ENCODE measurements at regions not wholly inside any gene's neighbourhood (a gene's known extent, or its start where the extent isn't known, plus 50 kb on each side); places are given as distances from the start of the nearest gene placed in this dataset.

DNA sequence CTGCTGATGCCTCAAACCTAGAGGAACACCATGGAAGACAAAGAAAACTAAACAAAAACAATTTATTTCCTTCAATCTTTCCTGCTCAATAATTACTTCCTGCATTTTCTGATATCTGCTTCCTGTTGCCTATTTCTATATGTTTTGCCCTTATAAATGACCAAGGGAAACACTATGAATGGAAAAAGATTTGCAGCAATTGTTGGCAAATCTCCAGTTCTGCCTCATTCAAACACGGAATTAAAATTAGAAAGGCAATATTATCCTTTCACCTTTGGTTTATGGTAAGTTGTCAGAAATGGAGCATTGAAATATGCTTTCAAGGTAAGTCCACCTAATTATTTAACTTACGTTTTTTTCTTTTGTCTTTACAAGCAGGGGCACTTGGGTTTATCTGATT is 552.2 kb upstream of the ANKRD30A start:
- no peaks in the 10 kb centered on the region for H3K27me3 Mint-ChIP-seq (ENCODE audit: unreplicated experiment)
- H3K4me1 Mint-ChIP-seq (ENCODE audit: unreplicated experiment): peaks cover 16% of the 10 kb centered on the region
- H3K36me3 Mint-ChIP-seq (ENCODE audit: low read depth, unreplicated experiment): no peaks in the 10 kb centered on the region
- TF ChIP-seq, protein P1, sequence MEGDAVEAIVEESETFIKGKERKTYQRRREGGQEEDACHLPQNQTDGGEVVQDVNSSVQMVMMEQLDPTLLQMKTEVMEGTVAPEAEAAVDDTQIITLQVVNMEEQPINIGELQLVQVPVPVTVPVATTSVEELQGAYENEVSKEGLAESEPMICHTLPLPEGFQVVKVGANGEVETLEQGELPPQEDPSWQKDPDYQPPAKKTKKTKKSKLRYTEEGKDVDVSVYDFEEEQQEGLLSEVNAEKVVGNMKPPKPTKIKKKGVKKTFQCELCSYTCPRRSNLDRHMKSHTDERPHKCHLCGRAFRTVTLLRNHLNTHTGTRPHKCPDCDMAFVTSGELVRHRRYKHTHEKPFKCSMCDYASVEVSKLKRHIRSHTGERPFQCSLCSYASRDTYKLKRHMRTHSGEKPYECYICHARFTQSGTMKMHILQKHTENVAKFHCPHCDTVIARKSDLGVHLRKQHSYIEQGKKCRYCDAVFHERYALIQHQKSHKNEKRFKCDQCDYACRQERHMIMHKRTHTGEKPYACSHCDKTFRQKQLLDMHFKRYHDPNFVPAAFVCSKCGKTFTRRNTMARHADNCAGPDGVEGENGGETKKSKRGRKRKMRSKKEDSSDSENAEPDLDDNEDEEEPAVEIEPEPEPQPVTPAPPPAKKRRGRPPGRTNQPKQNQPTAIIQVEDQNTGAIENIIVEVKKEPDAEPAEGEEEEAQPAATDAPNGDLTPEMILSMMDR (IDR thresholded peaks at IDR 0.05; ENCODE audit: unreplicated experiment): no peak
- H3K4me3 Mint-ChIP-seq (ENCODE audit: unreplicated experiment): no peak overlapping the region
- H3K9me3 Mint-ChIP-seq (ENCODE audit: unreplicated experiment): no peaks in the 10 kb centered on the region
- peak overlapping the region; percentile 87 for H3K27ac Mint-ChIP-seq (ENCODE audit: unreplicated experiment)
- DNase-seq (ENCODE audit: low spot score): no peak

DNA sequence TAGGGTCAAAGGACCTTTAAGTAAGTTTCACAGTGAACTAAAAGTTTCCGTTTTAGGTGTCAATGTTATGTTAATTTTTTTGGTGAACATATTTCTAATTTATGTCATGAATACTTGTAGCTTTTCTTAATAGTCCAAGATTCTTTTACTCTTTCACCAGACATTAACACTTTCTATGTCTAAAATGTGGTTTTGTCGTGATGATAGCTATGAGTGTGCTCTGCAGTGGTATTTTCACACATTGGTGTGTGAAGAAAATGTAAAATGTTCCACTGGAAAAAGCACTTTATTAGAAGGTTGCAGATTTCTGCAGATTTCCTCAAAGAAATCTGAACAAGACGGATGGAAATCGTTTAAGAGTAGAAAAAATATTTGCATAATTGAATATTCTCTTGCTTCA is 561.0 kb upstream of the ANKRD30A start:
- no peak for DNase-seq (ENCODE audit: low spot score)
- H3K9me3 Mint-ChIP-seq (ENCODE audit: unreplicated experiment): no peaks in the 10 kb centered on the region
- TF ChIP-seq, protein P1 (IDR thresholded peaks at IDR 0.05; ENCODE audit: unreplicated experiment): no peak
- H3K27ac Mint-ChIP-seq (ENCODE audit: unreplicated experiment): no peak overlapping the region
- H3K27me3 Mint-ChIP-seq (ENCODE audit: unreplicated experiment): peaks cover 3% of the 10 kb centered on the region
- H3K36me3 Mint-ChIP-seq (ENCODE audit: low read depth, unreplicated experiment): no peaks in the 10 kb centered on the region
- no peak overlapping the region for H3K4me3 Mint-ChIP-seq (ENCODE audit: unreplicated experiment)
- H3K4me1 Mint-ChIP-seq (ENCODE audit: unreplicated experiment): peaks cover 4% of the 10 kb centered on the region

- Mint-ChIP-seq H3K27ac (ENCODE audit: unreplicated experiment) (no peak overlapping the region), H3K4me1 (ENCODE audit: unreplicated experiment) (peaks cover 4% of the 10 kb centered on the region), H3K4me3 (ENCODE audit: unreplicated experiment) (no peak overlapping the region), H3K9me3 (ENCODE audit: unreplicated experiment) (no peaks in the 10 kb centered on the region), H3K27me3 (ENCODE audit: unreplicated experiment) (peaks cover 3% of the 10 kb centered on the region), H3K36me3 (ENCODE audit: low read depth, unreplicated experiment) (no peaks in the 10 kb centered on the region)
- DNase-seq (ENCODE audit: low spot score): no peak
- TF ChIP-seq, protein P1 (IDR thresholded peaks at IDR 0.05; ENCODE audit: unreplicated experiment): no peak
These were observed 565.7 kb upstream of the ANKRD30A start for GRCh38 chr10:36559412-36560400.

DNA sequence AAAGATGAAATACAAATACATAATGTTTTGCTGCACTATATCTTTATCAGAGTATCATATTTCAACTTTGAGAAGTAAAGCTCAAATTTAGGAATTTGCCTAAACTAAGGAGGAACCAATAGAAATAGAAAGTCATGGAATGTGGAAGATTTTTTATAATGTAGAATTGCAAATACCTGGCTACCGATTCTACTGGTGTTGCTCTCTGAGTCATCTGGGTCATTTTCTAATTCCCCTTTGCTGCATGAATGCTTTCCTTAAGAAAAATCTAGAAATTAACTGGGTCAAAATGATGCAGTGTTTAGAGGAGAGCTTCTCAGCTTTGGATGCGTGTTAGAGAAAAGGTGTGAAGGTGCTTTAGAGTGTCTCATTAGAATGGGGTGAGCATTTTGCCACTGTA is 568.9 kb upstream of the ANKRD30A start:
- Mint-ChIP-seq H3K4me3 (ENCODE audit: unreplicated experiment) (no peak overlapping the region), H3K9me3 (ENCODE audit: unreplicated experiment) (no peaks in the 10 kb centered on the region), H3K4me1 (ENCODE audit: unreplicated experiment) (no peaks in the 10 kb centered on the region), H3K36me3 (ENCODE audit: low read depth, unreplicated experiment) (no peaks in the 10 kb centered on the region), H3K27ac (ENCODE audit: unreplicated experiment) (no peak overlapping the region), H3K27me3 (ENCODE audit: unreplicated experiment) (peaks cover 2% of the 10 kb centered on the region)
- DNase-seq (ENCODE audit: low spot score): no peak
- TF ChIP-seq, protein P1 (IDR thresholded peaks at IDR 0.05; ENCODE audit: unreplicated experiment): no peak

GRCh38 chr10:36555036-36555435 is 570.4 kb upstream of the ANKRD30A start:
- TF ChIP-seq, protein P1 (IDR thresholded peaks at IDR 0.05; ENCODE audit: unreplicated experiment): no peak
- H3K4me3 Mint-ChIP-seq (ENCODE audit: unreplicated experiment): no peak overlapping the region
- H3K9me3 Mint-ChIP-seq (ENCODE audit: unreplicated experiment): no peaks in the 10 kb centered on the region
- H3K4me1 Mint-ChIP-seq (ENCODE audit: unreplicated experiment): no peaks in the 10 kb centered on the region
- no peaks in the 10 kb centered on the region for H3K27me3 Mint-ChIP-seq (ENCODE audit: unreplicated experiment)
- H3K36me3 Mint-ChIP-seq (ENCODE audit: low read depth, unreplicated experiment): no peaks in the 10 kb centered on the region
- no peak for DNase-seq (ENCODE audit: low spot score)
- no peak overlapping the region for H3K27ac Mint-ChIP-seq (ENCODE audit: unreplicated experiment)

Measured in endothelial cell (in vitro differentiated cells).